Ishikawa (cell line): ENCODE measurements at regions not wholly inside any gene's neighbourhood (a gene's known extent, or its start where the extent isn't known, plus 50 kb on each side); places are given as distances from the start of the nearest gene placed in this dataset.

Experiments used
- CEBPB ChIP-seq: IDR thresholded peaks from 2 replicates; pipeline ENCODE4 v1.6.1; 2012
- CREB1 ChIP-seq: IDR thresholded peaks from 2 replicates; pipeline ENCODE4 v1.6.1; 2012; ENCODE audit warnings: low read depth
- EGR1 ChIP-seq: IDR thresholded peaks from 2 replicates; pipeline ENCODE4 v1.6.1; 2012
- EP300 ChIP-seq: IDR thresholded peaks from 2 replicates; pipeline ENCODE4 v1.6.1; 2012; ENCODE audit warnings: borderline replicate concordance
- FOXM1 ChIP-seq: IDR thresholded peaks from 2 replicates; pipeline ENCODE4 v1.6.1; 2012; ENCODE audit warnings: low read depth, borderline replicate concordance
- NFIC ChIP-seq: IDR thresholded peaks from 2 replicates; pipeline ENCODE4 v1.6.1; 2012
- RAD21 ChIP-seq: IDR thresholded peaks from 2 replicates; pipeline ENCODE4 v1.6.1; 2012; ENCODE audit warnings: low read depth
- TAF1 ChIP-seq: IDR thresholded peaks from 2 replicates; pipeline ENCODE4 v1.6.1; 2012; ENCODE audit warnings: low read depth, mild to moderate bottlenecking
- TCF12 ChIP-seq: IDR thresholded peaks from 2 replicates; pipeline ENCODE4 v1.6.1; 2012; ENCODE audit warnings: low read depth
- TEAD4 ChIP-seq: IDR thresholded peaks from 2 replicates; pipeline ENCODE4 v1.6.1; 2012
- YY1 ChIP-seq: IDR thresholded peaks from 2 replicates; pipeline ENCODE4 v1.6.1; 2012; ENCODE audit warnings: low read depth
- ZBTB7A ChIP-seq: IDR thresholded peaks from 2 replicates; pipeline ENCODE4 v1.6.1; 2012; ENCODE audit warnings: low read depth
- TF ChIP-seq, protein P1 (sequence below): IDR thresholded peaks from 2 replicates; pipeline ENCODE4 v1.6.1; 2012; ENCODE audit warnings: low read depth, mild to moderate bottlenecking
- TF ChIP-seq, protein P2 (sequence below): IDR thresholded peaks from 2 replicates; pipeline ENCODE4 v1.6.1; 2012
- TF ChIP-seq, protein P3 (sequence below): IDR thresholded peaks from 2 replicates; pipeline ENCODE4 v1.6.1; 2012

DNA sequence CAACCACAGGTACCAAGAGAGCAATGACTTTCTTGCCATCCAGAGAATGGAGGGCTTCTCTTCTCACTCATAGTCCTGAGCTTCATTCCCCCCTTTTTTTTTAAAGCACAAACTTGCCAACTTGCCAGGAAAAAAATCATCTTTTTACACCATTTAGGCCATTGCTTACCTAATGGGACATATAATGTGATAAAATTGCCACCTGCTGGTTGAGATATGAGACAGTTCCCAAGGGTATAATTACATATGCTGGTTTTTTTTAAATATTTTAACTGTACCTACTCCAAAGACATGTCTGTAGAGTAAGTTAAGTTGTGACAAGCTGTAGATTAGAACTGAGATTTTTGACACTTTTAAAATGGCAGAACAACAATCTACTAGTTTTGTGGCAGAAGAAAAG lies 519.1 kb upstream of the SEL1L start:
- TF ChIP-seq YY1 (no peak), ZBTB7A (no peak), TEAD4 (no peak), RAD21 (no peak), EP300 (no peak), TAF1 (no peak), CEBPB (no peak)
- TF ChIP-seq, protein P1, sequence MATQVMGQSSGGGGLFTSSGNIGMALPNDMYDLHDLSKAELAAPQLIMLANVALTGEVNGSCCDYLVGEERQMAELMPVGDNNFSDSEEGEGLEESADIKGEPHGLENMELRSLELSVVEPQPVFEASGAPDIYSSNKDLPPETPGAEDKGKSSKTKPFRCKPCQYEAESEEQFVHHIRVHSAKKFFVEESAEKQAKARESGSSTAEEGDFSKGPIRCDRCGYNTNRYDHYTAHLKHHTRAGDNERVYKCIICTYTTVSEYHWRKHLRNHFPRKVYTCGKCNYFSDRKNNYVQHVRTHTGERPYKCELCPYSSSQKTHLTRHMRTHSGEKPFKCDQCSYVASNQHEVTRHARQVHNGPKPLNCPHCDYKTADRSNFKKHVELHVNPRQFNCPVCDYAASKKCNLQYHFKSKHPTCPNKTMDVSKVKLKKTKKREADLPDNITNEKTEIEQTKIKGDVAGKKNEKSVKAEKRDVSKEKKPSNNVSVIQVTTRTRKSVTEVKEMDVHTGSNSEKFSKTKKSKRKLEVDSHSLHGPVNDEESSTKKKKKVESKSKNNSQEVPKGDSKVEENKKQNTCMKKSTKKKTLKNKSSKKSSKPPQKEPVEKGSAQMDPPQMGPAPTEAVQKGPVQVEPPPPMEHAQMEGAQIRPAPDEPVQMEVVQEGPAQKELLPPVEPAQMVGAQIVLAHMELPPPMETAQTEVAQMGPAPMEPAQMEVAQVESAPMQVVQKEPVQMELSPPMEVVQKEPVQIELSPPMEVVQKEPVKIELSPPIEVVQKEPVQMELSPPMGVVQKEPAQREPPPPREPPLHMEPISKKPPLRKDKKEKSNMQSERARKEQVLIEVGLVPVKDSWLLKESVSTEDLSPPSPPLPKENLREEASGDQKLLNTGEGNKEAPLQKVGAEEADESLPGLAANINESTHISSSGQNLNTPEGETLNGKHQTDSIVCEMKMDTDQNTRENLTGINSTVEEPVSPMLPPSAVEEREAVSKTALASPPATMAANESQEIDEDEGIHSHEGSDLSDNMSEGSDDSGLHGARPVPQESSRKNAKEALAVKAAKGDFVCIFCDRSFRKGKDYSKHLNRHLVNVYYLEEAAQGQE: no peak
- TF ChIP-seq, protein P2, sequence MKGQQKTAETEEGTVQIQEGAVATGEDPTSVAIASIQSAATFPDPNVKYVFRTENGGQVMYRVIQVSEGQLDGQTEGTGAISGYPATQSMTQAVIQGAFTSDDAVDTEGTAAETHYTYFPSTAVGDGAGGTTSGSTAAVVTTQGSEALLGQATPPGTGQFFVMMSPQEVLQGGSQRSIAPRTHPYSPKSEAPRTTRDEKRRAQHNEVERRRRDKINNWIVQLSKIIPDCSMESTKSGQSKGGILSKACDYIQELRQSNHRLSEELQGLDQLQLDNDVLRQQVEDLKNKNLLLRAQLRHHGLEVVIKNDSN: no peak

DNA sequence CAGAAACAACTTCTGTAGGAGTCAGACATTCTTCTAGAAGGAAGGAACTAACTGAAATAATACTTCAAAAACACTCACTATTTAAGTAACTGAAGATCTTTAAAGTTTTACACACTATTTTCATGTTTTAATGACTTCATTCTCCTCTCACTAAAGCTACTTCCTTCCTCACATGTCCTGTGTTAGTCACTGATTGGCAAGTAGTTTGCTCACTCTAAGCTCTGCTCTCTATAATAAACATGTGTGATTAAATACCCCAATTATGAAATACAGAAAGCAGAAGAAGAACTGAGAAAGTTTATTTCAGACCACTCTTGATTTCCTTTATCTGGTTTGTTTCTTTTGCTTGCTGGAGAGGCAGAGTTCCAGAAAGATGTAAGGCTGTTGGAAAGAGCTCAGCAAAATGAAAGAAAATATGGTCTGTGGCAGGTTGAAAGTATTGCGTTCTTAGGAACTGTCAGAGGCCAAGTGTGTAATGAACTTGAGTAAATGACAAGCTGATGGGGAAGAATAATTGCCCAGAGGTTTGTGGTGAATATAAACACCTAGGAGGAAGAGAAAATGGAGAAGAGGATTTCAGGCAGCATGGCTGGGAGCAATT lies 522.0 kb upstream of the SEL1L start:
- TF ChIP-seq YY1 (no peak), FOXM1 (no peak), ZBTB7A (no peak), EGR1 (no peak), TEAD4 (no peak), NFIC (no peak), CEBPB (no peak), CREB1 (no peak)
- TF ChIP-seq, protein P2: no peak
- TF ChIP-seq, protein P1: no peak

DNA sequence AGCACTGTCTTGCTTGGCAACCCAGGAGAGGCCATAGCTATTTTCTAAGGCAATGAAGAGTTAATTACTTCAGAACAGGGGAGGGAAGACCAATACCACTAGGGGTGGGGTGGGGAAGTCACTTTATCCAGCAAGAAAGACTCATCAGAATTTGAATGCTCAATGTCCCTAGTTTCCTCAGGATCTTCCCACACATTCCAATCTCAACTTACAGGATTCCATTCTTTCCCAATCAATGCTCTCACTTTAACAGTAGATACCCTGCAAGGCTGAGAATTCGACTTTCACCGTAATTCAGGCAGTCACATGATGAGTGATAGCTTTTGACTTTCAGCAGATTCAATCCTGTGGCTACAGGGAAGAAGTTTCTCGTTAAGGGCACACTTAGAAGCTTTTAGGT lies 526.6 kb upstream of the SEL1L start:
- TF ChIP-seq ZBTB7A: no peak
- TF ChIP-seq, protein P3, sequence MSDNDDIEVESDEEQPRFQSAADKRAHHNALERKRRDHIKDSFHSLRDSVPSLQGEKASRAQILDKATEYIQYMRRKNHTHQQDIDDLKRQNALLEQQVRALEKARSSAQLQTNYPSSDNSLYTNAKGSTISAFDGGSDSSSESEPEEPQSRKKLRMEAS: no peak
- no peak for TF ChIP-seq TAF1
- no peak for TF ChIP-seq NFIC
- no peak for TF ChIP-seq TCF12
- no peak for TF ChIP-seq EGR1
- no peak for TF ChIP-seq CEBPB
- no peak for TF ChIP-seq RAD21
- TF ChIP-seq, protein P2: no peak
- TF ChIP-seq, protein P1: no peak

DNA sequence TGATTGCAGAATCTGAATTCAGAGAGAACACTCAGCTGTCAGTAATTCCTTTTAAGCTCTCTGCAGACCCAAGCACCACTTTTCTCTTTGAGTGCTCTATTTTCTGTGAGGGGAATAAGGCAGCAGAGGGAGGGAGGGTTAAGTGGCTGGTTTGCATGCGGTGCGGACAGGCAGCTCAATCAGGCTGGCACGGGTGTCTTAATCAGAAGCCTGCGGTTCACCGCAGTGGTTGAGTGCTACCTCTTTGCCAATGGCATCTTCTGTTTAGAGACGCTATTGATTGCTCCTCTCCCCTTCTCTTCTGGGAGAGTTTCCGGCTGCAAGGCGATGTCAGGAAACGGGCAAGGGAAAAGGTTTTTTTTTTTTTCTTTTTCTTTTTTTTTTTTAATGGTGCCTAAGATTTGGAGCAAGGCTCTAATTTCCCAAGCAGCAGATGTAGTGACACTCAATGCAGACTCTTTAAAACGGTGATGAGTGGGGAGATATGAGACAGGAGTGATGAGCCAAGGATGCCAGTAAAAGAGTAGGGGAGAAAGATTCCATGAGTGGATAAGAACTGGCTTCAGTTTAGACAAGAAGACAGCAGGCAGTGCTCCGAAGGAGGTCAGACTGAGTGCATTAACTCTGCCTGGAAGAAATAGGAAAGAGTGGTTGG lies 533.7 kb upstream of the SEL1L start:
- TF ChIP-seq, protein P2: no peak
- no peak for TF ChIP-seq FOXM1
- no peak for TF ChIP-seq CREB1
- no peak for TF ChIP-seq TCF12
- no peak for TF ChIP-seq RAD21
- no peak for TF ChIP-seq TEAD4
- TF ChIP-seq, protein P3: no peak
- TF ChIP-seq TAF1: no peak
- TF ChIP-seq, protein P1: no peak
- TF ChIP-seq EGR1: no peak
- no peak for TF ChIP-seq CEBPB
- no peak for TF ChIP-seq NFIC
- TF ChIP-seq YY1: no peak
- no peak for TF ChIP-seq EP300
- no peak for TF ChIP-seq ZBTB7A
